ENCODE measurements at regions not wholly inside any gene's neighbourhood (a gene's known extent, or its start where the extent isn't known, plus 50 kb on each side); places are given as distances from the start of the nearest gene placed in this dataset.

DNA sequence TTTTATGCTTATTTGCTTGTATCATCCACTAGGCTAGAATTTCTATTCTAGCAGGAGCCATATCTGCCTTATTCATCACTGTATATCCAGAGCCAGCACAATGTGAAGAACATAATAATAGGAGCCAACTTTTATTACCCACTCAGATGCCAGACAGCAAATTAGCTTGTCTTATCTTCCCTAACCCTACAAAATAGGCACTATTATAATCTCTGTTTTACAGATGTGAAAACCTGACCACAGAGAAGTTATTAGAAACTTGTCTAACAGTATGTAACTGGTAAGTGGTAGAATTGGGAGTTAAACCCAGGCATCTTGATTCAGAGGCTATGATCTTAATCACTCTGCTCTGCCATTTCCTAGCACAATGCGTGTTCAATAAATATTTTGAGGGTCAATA is 579.5 kb downstream of the CAAP1 start:
- H3K4me3 Mint-ChIP-seq, result no peak overlapping the region
- no peak for ATAC-seq
- no peak for DNase-seq
- no peak overlapping the region for H3K27ac Mint-ChIP-seq
- no peaks in the 10 kb centered on the region for H3K27me3 Mint-ChIP-seq
- H3K36me3 Mint-ChIP-seq (ENCODE audit: low read depth), result no peaks in the 10 kb centered on the region
- no peaks in the 10 kb centered on the region for H3K4me1 Mint-ChIP-seq
- H3K9me3 Mint-ChIP-seq, result no peaks in the 10 kb centered on the region

DNA sequence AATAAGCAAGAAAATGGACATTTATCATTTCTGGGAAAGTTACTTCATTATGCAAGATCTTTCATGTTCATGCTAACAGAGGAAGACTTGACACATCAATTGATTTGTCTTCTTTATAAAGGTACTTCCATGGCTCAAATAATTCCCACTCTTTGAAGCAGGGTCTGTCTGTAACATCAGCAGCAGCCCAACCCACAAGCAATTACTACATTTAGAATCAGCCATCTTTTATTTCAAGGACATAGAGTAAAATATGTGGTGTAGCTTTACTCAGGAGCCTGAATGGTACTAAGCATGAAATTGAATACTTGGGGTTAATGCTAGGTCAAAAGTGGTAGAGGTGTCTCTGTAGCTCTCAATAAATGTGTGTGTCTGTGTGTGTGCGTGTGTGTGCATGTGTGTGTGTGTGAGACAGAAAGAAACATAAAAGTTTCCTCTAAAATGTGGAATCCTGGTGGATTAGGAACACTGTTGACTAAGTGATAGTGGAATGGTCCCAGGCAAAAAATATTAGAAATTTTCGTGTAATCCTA is 581.1 kb downstream of the CAAP1 start:
- Mint-ChIP-seq H3K4me3 (no peak overlapping the region), H3K36me3 (ENCODE audit: low read depth) (no peaks in the 10 kb centered on the region), H3K9me3 (peaks cover 7% of the 10 kb centered on the region), H3K27me3 (no peaks in the 10 kb centered on the region), H3K27ac (no peak overlapping the region), H3K4me1 (no peaks in the 10 kb centered on the region)
- DNase-seq (no peak), ATAC-seq (no peak)

DNA sequence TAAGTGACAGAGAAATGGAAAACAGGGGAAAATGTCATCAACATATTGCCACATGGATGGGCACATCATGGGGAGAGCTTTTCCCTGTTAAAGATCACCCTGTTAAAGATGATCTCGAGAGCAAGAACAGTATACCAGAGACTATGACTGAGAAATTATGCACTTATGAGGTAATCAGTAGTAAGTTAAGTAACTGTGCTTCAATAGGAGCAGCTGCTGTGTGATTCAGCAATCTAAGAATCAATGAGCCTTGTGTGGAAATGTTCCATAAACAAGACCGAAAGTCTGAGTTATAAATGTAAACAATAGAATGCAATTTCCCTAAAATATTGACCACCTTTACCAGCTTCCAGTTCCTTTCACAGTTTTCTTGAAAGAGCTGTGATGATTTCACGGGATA is 582.3 kb downstream of the CAAP1 start:
- Mint-ChIP-seq H3K4me3 (no peak overlapping the region), H3K36me3 (ENCODE audit: low read depth) (no peaks in the 10 kb centered on the region), H3K9me3 (peaks cover 8% of the 10 kb centered on the region), H3K27ac (no peak overlapping the region), H3K4me1 (no peaks in the 10 kb centered on the region), H3K27me3 (no peaks in the 10 kb centered on the region)
- no peak for DNase-seq
- ATAC-seq, result no peak

DNA sequence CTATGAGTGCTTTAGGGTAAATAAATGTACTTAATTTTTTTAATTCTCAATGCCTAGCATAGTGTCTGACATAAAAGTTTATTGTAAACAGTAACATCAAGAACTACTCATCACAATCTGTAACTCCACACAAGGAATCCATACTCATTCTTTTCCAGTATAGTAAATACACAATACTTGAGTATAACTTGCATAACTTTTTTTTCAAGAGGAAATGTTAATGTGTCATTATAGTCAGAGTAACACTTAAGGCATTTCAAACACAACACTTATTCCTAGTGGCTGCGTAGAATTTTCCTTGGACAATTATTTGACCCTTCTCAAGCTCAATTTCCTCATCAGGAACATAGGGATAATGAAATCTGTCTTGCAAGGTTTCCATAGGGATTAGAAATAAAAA is 584.3 kb downstream of the CAAP1 start:
- Mint-ChIP-seq H3K27ac (no peak overlapping the region), H3K9me3 (peaks cover 8% of the 10 kb centered on the region), H3K4me3 (no peak overlapping the region), H3K4me1 (no peaks in the 10 kb centered on the region), H3K36me3 (ENCODE audit: low read depth) (no peaks in the 10 kb centered on the region), H3K27me3 (no peaks in the 10 kb centered on the region)
- ATAC-seq, result no peak
- DNase-seq, result no peak

DNA sequence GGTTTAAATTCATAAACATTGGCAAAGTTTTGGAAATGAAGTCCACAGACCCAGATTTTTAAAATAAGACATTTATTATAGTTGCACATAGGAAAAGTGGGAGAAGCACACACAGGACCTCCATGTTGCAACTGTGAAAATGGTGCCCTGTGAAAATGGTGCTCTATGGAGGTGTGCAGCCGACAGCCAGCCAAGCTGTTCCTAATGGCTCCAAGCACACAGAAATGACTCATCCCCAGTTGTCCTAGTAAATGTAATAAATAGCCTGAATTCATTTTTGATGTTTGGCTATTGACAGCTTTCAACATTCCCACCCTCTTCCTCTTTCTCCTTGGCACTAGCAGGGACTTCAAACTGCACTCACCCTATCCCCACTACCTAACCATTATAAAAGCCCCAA is 590.9 kb downstream of the CAAP1 start:
- H3K27me3 Mint-ChIP-seq, result no peaks in the 10 kb centered on the region
- H3K4me1 Mint-ChIP-seq, result no peaks in the 10 kb centered on the region
- no peak for ATAC-seq
- H3K27ac Mint-ChIP-seq, result no peak overlapping the region
- DNase-seq, result no peak
- H3K9me3 Mint-ChIP-seq, result peaks cover 2% of the 10 kb centered on the region
- H3K36me3 Mint-ChIP-seq (ENCODE audit: low read depth), result no peaks in the 10 kb centered on the region
- H3K4me3 Mint-ChIP-seq, result no peak overlapping the region

GRCh38 chr9:26301046-26301445 is 591.6 kb downstream of the CAAP1 start:
- Mint-ChIP-seq H3K9me3 (no peaks in the 10 kb centered on the region), H3K27ac (no peak overlapping the region), H3K4me1 (no peaks in the 10 kb centered on the region), H3K4me3 (no peak overlapping the region), H3K27me3 (no peaks in the 10 kb centered on the region), H3K36me3 (ENCODE audit: low read depth) (no peaks in the 10 kb centered on the region)
- no peak for ATAC-seq
- no peak for DNase-seq

DNA sequence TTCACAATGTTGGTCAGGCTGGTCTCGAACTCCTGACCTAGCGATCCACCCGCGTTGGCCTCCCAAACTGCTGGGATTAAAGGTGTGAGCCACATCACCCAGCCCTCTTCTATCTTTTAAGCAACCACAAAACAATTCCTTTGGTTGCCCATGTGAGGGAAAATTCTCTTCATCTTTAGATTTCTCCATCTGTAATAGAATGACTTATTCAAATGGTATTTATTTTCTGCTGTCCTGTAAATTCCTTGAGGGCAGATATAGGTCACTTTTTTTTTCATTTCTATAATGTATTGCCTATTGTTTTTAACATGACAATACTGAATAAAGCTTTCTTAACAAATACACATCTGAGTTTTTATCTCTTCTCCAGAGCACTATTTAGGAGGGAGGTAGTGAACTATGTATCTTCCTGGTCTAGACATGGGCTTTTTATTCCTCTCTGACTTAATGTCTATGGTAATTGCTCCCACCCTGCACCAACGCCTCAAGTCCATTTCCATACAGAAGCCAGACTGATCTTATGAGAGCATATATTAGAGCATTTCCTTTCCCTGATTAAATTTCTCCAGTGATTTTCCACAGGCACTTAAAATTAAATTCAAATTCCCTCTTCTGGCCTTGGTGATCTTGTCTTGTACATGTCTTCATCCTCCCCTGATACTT is 595.6 kb downstream of the CAAP1 start:
- ATAC-seq (no peak), DNase-seq (no peak)
- H3K4me3 Mint-ChIP-seq, result no peak overlapping the region
- H3K9me3 Mint-ChIP-seq, result no peaks in the 10 kb centered on the region
- no peaks in the 10 kb centered on the region for H3K36me3 Mint-ChIP-seq (ENCODE audit: low read depth)
- H3K27me3 Mint-ChIP-seq, result no peaks in the 10 kb centered on the region
- H3K27ac Mint-ChIP-seq, result no peak overlapping the region
- H3K4me1 Mint-ChIP-seq, result no peaks in the 10 kb centered on the region

- Mint-ChIP-seq H3K4me3 (no peak overlapping the region), H3K27me3 (no peaks in the 10 kb centered on the region), H3K9me3 (peaks cover 21% of the 10 kb centered on the region), H3K4me1 (no peaks in the 10 kb centered on the region), H3K27ac (no peak overlapping the region), H3K36me3 (ENCODE audit: low read depth) (no peaks in the 10 kb centered on the region)
- DNase-seq (no peak), ATAC-seq (no peak)
Measured at GRCh38 chr9:26292943-26293342, 599.7 kb downstream of the CAAP1 start.

DNA sequence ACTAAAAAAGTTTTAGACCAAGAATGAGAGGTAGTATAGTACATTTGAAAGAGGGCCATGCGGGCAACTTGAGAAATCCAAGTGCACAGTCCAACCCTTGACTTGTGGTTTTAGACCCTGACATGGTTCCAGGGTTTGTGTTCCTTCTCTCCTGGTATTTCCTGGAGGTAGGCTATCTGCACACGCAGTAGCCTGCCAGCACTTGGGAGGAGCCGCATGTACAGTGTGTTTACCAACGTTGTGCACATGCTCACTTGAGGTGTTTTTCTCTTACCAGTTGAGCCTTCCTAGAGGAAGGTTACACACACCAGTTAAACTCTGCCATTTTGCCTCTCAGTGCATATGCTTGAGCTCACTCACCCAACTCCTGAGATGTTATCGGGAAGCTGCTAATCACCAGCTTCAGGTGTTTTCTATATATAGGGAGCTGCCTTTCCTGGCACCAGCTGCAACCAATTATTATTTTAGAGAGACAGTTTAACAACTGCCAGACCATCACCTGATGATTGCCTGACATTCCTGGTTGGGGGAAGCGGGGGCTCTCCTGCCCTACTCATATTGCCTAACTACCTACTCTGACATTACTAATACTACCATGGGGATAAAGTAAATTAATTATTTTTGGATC is 593.4 kb upstream of the TUSC1 start:
- no peak for DNase-seq
- Mint-ChIP-seq H3K27ac (no peak overlapping the region), H3K9me3 (peaks cover 3% of the 10 kb centered on the region), H3K4me1 (no peaks in the 10 kb centered on the region), H3K4me3 (no peak overlapping the region), H3K36me3 (ENCODE audit: low read depth) (no peaks in the 10 kb centered on the region), H3K27me3 (no peaks in the 10 kb centered on the region)
- no peak for ATAC-seq

GRCh38 chr9:26266146-26266793 is 588.0 kb upstream of the TUSC1 start:
- H3K4me3 Mint-ChIP-seq, result no peak overlapping the region
- H3K9me3 Mint-ChIP-seq, result peaks cover 4% of the 10 kb centered on the region
- H3K4me1 Mint-ChIP-seq, result no peaks in the 10 kb centered on the region
- no peaks in the 10 kb centered on the region for H3K27me3 Mint-ChIP-seq
- no peaks in the 10 kb centered on the region for H3K36me3 Mint-ChIP-seq (ENCODE audit: low read depth)
- no peak overlapping the region for H3K27ac Mint-ChIP-seq
- no peak for ATAC-seq
- DNase-seq, result no peak

DNA sequence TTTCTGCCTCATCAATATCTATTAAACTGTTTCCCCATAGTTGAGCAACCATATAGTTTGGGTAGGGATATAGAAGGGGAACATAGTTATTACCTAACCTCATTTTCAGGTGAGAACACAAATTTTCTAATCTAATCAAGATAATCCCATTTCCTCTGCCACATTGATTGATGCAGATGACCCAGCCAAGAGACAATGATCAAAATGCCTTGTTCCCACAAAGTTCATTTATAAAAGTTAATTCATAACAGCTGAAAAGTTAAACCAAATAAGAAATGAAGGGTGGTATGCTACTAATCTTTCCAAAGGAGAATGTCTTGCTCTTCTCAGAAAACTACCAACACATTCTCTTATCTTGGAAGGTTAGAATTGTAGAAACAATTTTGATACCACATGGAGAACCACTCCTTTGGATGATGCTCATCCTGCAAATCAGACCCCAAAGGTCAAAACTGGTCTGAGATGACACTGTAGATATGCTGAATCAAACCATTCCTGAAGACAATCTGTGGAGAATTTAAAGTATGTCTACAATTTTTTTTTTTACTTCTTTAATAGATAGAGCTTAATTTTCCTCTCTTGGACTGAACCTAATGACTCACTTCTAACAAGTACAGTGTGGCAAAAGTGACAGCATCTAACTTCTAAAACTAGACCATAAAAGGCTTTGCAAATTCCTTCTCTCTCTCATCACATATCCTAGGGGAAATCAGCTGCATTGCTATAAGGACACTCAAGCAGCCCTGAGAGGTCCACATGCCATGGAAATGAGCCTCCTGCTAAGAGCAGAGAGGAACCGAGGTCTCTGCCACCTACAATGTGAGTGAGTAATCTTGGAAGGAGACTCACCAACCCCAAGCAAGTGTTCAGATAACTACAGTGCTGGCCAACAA is 586.7 kb upstream of the TUSC1 start:
- Mint-ChIP-seq H3K9me3 (peaks cover 4% of the 10 kb centered on the region), H3K27me3 (no peaks in the 10 kb centered on the region), H3K27ac (no peak overlapping the region), H3K36me3 (ENCODE audit: low read depth) (no peaks in the 10 kb centered on the region), H3K4me1 (no peaks in the 10 kb centered on the region), H3K4me3 (no peak overlapping the region)
- ATAC-seq (no peak), DNase-seq (no peak)

DNA sequence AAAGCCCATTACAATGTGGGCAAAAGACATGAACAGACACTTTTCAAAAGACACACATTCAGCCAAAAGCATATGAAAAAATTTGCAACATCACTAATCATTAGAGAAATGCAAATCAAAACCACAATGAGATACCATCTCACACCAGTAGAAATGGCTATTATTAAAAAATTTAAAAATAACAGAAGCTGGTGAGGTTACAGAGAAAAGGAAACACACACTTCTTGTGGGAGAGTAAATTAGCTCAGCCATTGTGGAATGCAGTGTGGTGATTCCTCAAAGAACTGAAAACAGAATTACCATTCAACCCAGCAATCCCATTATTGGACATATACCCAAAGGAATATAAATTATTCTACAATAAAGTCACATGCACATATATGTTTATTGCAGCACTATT is 585.2 kb upstream of the TUSC1 start:
- no peak for DNase-seq
- H3K36me3 Mint-ChIP-seq (ENCODE audit: low read depth), result no peaks in the 10 kb centered on the region
- no peaks in the 10 kb centered on the region for H3K4me1 Mint-ChIP-seq
- H3K4me3 Mint-ChIP-seq, result no peak overlapping the region
- no peak overlapping the region for H3K27ac Mint-ChIP-seq
- ATAC-seq, result no peak
- H3K27me3 Mint-ChIP-seq, result no peaks in the 10 kb centered on the region
- peaks cover 4% of the 10 kb centered on the region for H3K9me3 Mint-ChIP-seq

- no peak overlapping the region for H3K27ac Mint-ChIP-seq
- DNase-seq (no peak), ATAC-seq (no peak)
- peaks cover 4% of the 10 kb centered on the region for H3K9me3 Mint-ChIP-seq
- no peak overlapping the region for H3K4me3 Mint-ChIP-seq
- no peaks in the 10 kb centered on the region for H3K27me3 Mint-ChIP-seq
- H3K36me3 Mint-ChIP-seq (ENCODE audit: low read depth), result no peaks in the 10 kb centered on the region
- no peaks in the 10 kb centered on the region for H3K4me1 Mint-ChIP-seq
Measured at GRCh38 chr9:26262421-26263107, 584.3 kb upstream of the TUSC1 start.
